D341Med (cell line): ENCODE measurements at regions not wholly inside any gene's neighbourhood (a gene's known extent, or its start where the extent isn't known, plus 50 kb on each side); places are given as distances from the start of the nearest gene placed in this dataset.
"Not testable (repeated sequence)": the region's sequence is repeated elsewhere in the genome, so short reads cannot be mapped to it uniquely, and the experiment has no call there.

Experiments
- DNase-seq: peaks from one replicate; pipeline ENCODE4 v3.0.0; 2012; ENCODE audit warnings: low spot score

- DNase-seq, result no peak
Observed at GRCh38 chr4:33477715-33478114, 2757.5 kb downstream of the PCDH7 start.

- DNase-seq, result no peak
Observed at GRCh38 chr4:33482773-33483172, 2761.5 kb downstream of the ARAP2 start.

- DNase-seq, result no peak
Observed at GRCh38 chr4:33485111-33485510, 2759.2 kb downstream of the ARAP2 start.

- DNase-seq, result no peak
Observed at GRCh38 chr4:33493231-33493630, 2751.1 kb downstream of the ARAP2 start.

- DNase-seq, result no peak
Observed at GRCh38 chr4:33494150-33494549, 2750.2 kb downstream of the ARAP2 start.

- not testable (repeated sequence) for DNase-seq
Observed at GRCh38 chr4:33501587-33501986, 2742.7 kb downstream of the ARAP2 start.

- DNase-seq, result no peak
Observed at GRCh38 chr4:33512397-33512796, 2731.9 kb downstream of the ARAP2 start.

GRCh38 chr4:33518856-33519255 lies 2725.5 kb downstream of the ARAP2 start:
- DNase-seq, result no peak

GRCh38 chr4:33532821-33533220 lies 2711.5 kb downstream of the ARAP2 start:
- DNase-seq, result no peak

- DNase-seq, result no peak
Observed at GRCh38 chr4:33536898-33537297, 2707.4 kb downstream of the ARAP2 start.

- no peak for DNase-seq
Observed at GRCh38 chr4:33537527-33537926, 2706.8 kb downstream of the ARAP2 start.

- DNase-seq, result no peak
Observed at GRCh38 chr4:33543941-33544450, 2700.3 kb downstream of the ARAP2 start.

- no peak for DNase-seq
Observed at GRCh38 chr4:33551244-33551643, 2693.1 kb downstream of the ARAP2 start.

GRCh38 chr4:33561259-33561658 lies 2683.1 kb downstream of the ARAP2 start:
- no peak for DNase-seq

GRCh38 chr4:33566649-33567048 lies 2677.7 kb downstream of the ARAP2 start:
- no peak for DNase-seq

GRCh38 chr4:33577791-33578190 lies 2666.5 kb downstream of the ARAP2 start:
- DNase-seq, result no peak

- no peak for DNase-seq
Observed at GRCh38 chr4:33579951-33580350, 2664.4 kb downstream of the ARAP2 start.

- no peak for DNase-seq
Observed at GRCh38 chr4:33592701-33593100, 2651.6 kb downstream of the ARAP2 start.

- no peak for DNase-seq
Observed at GRCh38 chr4:33606951-33607350, 2637.4 kb downstream of the ARAP2 start.

- DNase-seq, result no peak
Observed at GRCh38 chr4:33616121-33616520, 2628.2 kb downstream of the ARAP2 start.

- peak; percentile 39 for DNase-seq
Observed at GRCh38 chr4:33625748-33626147, 2618.6 kb downstream of the ARAP2 start.

GRCh38 chr4:33626221-33626620 lies 2618.1 kb downstream of the ARAP2 start:
- DNase-seq, result no peak

GRCh38 chr4:33628296-33628695 lies 2616.0 kb downstream of the ARAP2 start:
- no peak for DNase-seq

- peak; percentile 10 for DNase-seq
Observed at GRCh38 chr4:33649015-33649414, 2595.3 kb downstream of the ARAP2 start.

GRCh38 chr4:33649471-33649870 lies 2594.8 kb downstream of the ARAP2 start:
- DNase-seq, result no peak
